Small intestine (tissue), 7 donors: ENCODE measurements at regions not wholly inside any gene's neighbourhood (a gene's known extent, or its start where the extent isn't known, plus 50 kb on each side); places are given as distances from the start of the nearest gene placed in this dataset.

Experiments used
- DNase-seq, 2 donors: peaks; one replicate each; pipeline versions ENCODE4 v3.0.0 to v3.0.0-alpha.2; 2013
- FAIRE-seq: peaks from 2 replicates; lab custom pipeline; 2012; peaks lifted over from hg19 to GRCh38; lab: Jason Lieb, UNC
- H3K27ac ChIP-seq, 3 donors: one replicate each; pipeline ENCODE4 v1.5.1; 2013; ENCODE audit warnings: low read length in 2 of 3, mild to moderate bottlenecking in 2 of 3, control low read depth in 1 of 3, inconsistent platforms in 1 of 3, low read depth in 1 of 3, moderate library complexity in 1 of 3
- H3K27me3 ChIP-seq, 3 donors: one replicate each; pipeline ENCODE4 v1.6.1; 2013; ENCODE audit warnings: low read length in 3 of 3, inconsistent platforms in 1 of 3; ENCODE audit not compliant: control insufficient read depth in 3 of 3, insufficient read depth in 3 of 3
- H3K36me3 ChIP-seq, 3 donors: one replicate each; pipeline ENCODE4 v1.6.1; 2013; ENCODE audit warnings: low read length in 3 of 3, inconsistent platforms in 1 of 3, low read depth in 1 of 3, mild to moderate bottlenecking in 1 of 3, moderate library complexity in 1 of 3; ENCODE audit not compliant: control insufficient read depth in 3 of 3, insufficient read depth in 2 of 3
- H3K4me1 ChIP-seq, 3 donors: one replicate each; pipeline ENCODE4 v1.6.1; 2013; ENCODE audit warnings: low read length in 2 of 3, inconsistent platforms in 1 of 3, low read depth in 1 of 3, mild to moderate bottlenecking in 1 of 3, moderate library complexity in 1 of 3; ENCODE audit not compliant: control insufficient read depth in 3 of 3, insufficient read depth in 2 of 3
- H3K4me3 ChIP-seq, 3 donors: one replicate each; pipeline ENCODE4 v1.5.1; 2013; ENCODE audit warnings: low read length in 3 of 3, control low read depth in 1 of 3, inconsistent platforms in 1 of 3, low read depth in 1 of 3, mild to moderate bottlenecking in 1 of 3, moderate library complexity in 1 of 3
- H3K9me3 ChIP-seq, 2 donors: one replicate each; pipeline ENCODE4 v1.6.1; 2013; ENCODE audit warnings: low read depth in 1 of 2, low read length in 1 of 2; ENCODE audit not compliant: control insufficient read depth in 2 of 2, insufficient read depth in 1 of 2
- WGBS, 3 donors: extraction: QIAGEN DNeasy Blood & Tissue Kit; methylation state at CpG; one replicate each; pipeline ENCODE4 v1.1.7; 2013; 5-methylcytosine and 5-hydroxymethylcytosine counted together
- donor health status: healthy with polysubstance abuse.
- donor health status: control.
- donor health status: control.
- donor health status: Bipolar disorder and iron deficiency.
- donor health status: healthy.

- Histone ChIP-seq H3K4me1 (no peaks in the 10 kb centered on the region), H3K27ac (no peak overlapping the region), H3K9me3 (peaks cover 0 to 6% of the 10 kb centered on the region in 2 donors), H3K27me3 (peaks cover 0 to 2% (median 0%) of the 10 kb centered on the region in 3 donors), H3K36me3 (no peaks in the 10 kb centered on the region), H3K4me3 (no peak overlapping the region)
- DNase-seq (peak in 1 of 2 donors; percentile 18), FAIRE-seq (no peak)
- WGBS, 3 donors, result 16 to 65% (median 36%) methylated on average over 4 of the region's 4 CpGs
These were observed 50.3 kb upstream of the STX16 start for GRCh38 chr20:58600756-58601155.

- no peak for FAIRE-seq
- Histone ChIP-seq H3K9me3 (peaks cover 0 to 6% of the 10 kb centered on the region in 2 donors), H3K4me1 (no peaks in the 10 kb centered on the region), H3K36me3 (no peaks in the 10 kb centered on the region), H3K4me3 (no peak overlapping the region), H3K27ac (no peak overlapping the region), H3K27me3 (no peaks in the 10 kb centered on the region)
- WGBS, 3 donors, result 90 to 95% (median 94%) methylated on average over 10 of the region's 10 CpGs
- DNase-seq, result no peak
These were observed 51.1 kb upstream of the STX16 start for GRCh38 chr20:58599966-58600365.

GRCh38 chr20:58598211-58599015 is 52.7 kb upstream of the STX16 start:
- no peaks in the 10 kb centered on the region for H3K27me3 ChIP-seq
- no peaks in the 10 kb centered on the region for H3K36me3 ChIP-seq
- H3K4me1 ChIP-seq, result no peaks in the 10 kb centered on the region
- 63 to 70% (median 65%) methylated on average over 6 of the region's 6 CpGs for WGBS, 3 donors
- peaks cover 0 to 6% of the 10 kb centered on the region in 2 donors for H3K9me3 ChIP-seq
- FAIRE-seq, result no peak
- H3K27ac ChIP-seq, result peak overlapping the region in 1 of 3 donors; percentile 45
- no peak overlapping the region for H3K4me3 ChIP-seq
- DNase-seq, result no peak

GRCh38 chr20:58597249-58597891 is 53.7 kb upstream of the STX16 start:
- H3K4me1 ChIP-seq, result no peaks in the 10 kb centered on the region
- H3K9me3 ChIP-seq, result peaks cover 0 to 6% of the 10 kb centered on the region in 2 donors
- 48 to 54% (median 52%) methylated on average over 18 of the region's 18 CpGs for WGBS, 3 donors
- H3K27me3 ChIP-seq, result no peaks in the 10 kb centered on the region
- H3K27ac ChIP-seq, result peak overlapping the region in 2 of 3 donors; percentile 55 to 58
- no peak overlapping the region for H3K4me3 ChIP-seq
- peak in 1 of 2 donors; percentile 11 for DNase-seq
- FAIRE-seq, result no peak
- H3K36me3 ChIP-seq, result no peaks in the 10 kb centered on the region

GRCh38 chr20:58596750-58597248 is 54.3 kb upstream of the STX16 start:
- Histone ChIP-seq H3K4me1 (no peaks in the 10 kb centered on the region), H3K27ac (peak overlapping the region in 2 of 3 donors; percentile 55 to 58), H3K27me3 (no peaks in the 10 kb centered on the region), H3K4me3 (no peak overlapping the region), H3K9me3 (peaks cover 0 to 6% of the 10 kb centered on the region in 2 donors), H3K36me3 (no peaks in the 10 kb centered on the region)
- 61 to 73% (median 71%) methylated on average over 16 of the region's 16 CpGs for whole genome bisulfite sequencing, 3 donors
- FAIRE-seq, result no peak
- DNase-seq, result peak in 1 of 2 donors; percentile 12

- H3K4me1 ChIP-seq, result no peaks in the 10 kb centered on the region
- H3K4me3 ChIP-seq, result no peak overlapping the region
- H3K27me3 ChIP-seq, result no peaks in the 10 kb centered on the region
- 75 to 92% (median 90%) methylated on average over 6 of the region's 6 CpGs for WGBS, 3 donors
- FAIRE-seq (no peak), DNase-seq (no peak)
- H3K36me3 ChIP-seq, result no peaks in the 10 kb centered on the region
- peak overlapping the region in 1 of 3 donors; percentile 58 for H3K27ac ChIP-seq
- H3K9me3 ChIP-seq, result peaks cover 0 to 6% of the 10 kb centered on the region in 2 donors
These were observed 54.8 kb upstream of the STX16 start for GRCh38 chr20:58596244-58596643.

- H3K4me1 ChIP-seq, result no peaks in the 10 kb centered on the region
- DNase-seq (no peak), FAIRE-seq (no peak)
- no peaks in the 10 kb centered on the region for H3K27me3 ChIP-seq
- 33 to 65% (median 42%) methylated on average over 3 of the region's 3 CpGs for WGBS, 3 donors
- H3K4me3 ChIP-seq, result no peak overlapping the region
- H3K27ac ChIP-seq, result no peak overlapping the region
- peaks cover 0 to 6% of the 10 kb centered on the region in 2 donors for H3K9me3 ChIP-seq
- no peaks in the 10 kb centered on the region for H3K36me3 ChIP-seq
These were observed 55.9 kb upstream of the STX16 start for GRCh38 chr20:58595167-58595566.

- H3K27me3 ChIP-seq, result no peaks in the 10 kb centered on the region
- peaks cover 0 to 6% of the 10 kb centered on the region in 2 donors for H3K9me3 ChIP-seq
- no peaks in the 10 kb centered on the region for H3K36me3 ChIP-seq
- H3K4me1 ChIP-seq, result no peaks in the 10 kb centered on the region
- 49 to 55% (median 55%) methylated on average over 18 of the region's 18 CpGs for WGBS, 3 donors
- no peak overlapping the region for H3K4me3 ChIP-seq
- no peak for FAIRE-seq
- H3K27ac ChIP-seq, result no peak overlapping the region
- no peak for DNase-seq
These were observed 57.0 kb upstream of the STX16 start for GRCh38 chr20:58593880-58594638.
